G401 (cell line): ENCODE measurements at regions not wholly inside any gene's neighbourhood (a gene's known extent, or its start where the extent isn't known, plus 50 kb on each side); places are given as distances from the start of the nearest gene placed in this dataset.
"Not testable (repeated sequence)": the region's sequence is repeated elsewhere in the genome, so short reads cannot be mapped to it uniquely, and the experiment has no call there.

Experiments
- DNase-seq: peaks from one replicate; pipeline ENCODE4 v3.0.0-alpha.2; 2015; ENCODE audit warnings: low spot score
- in situ Hi-C: cut with HindIII; loops from 2 replicates; pipeline ENCODE4 v1.10.0; 2016; ENCODE audit warnings: low sequenced_read_pairs, mixed read lengths

- in situ Hi-C loops = no loop called here
- DNase-seq = no peak
Observed at GRCh38 chr4:120005527-120005926, 61.1 kb downstream of the MAD2L1 start.

- in situ Hi-C loops = no loop called here
- DNase-seq = no peak
Observed at GRCh38 chr4:120005076-120005475, 61.6 kb downstream of the MAD2L1 start.

GRCh38 chr4:120004054-120004453, 62.6 kb downstream of the MAD2L1 start:
- DNase-seq = no peak
- in situ Hi-C loops = no loop called here

- in situ Hi-C loops = no loop called here
- DNase-seq = no peak
Observed at GRCh38 chr4:120003193-120003592, 63.5 kb downstream of the MAD2L1 start.

- in situ Hi-C loops = no loop called here
Observed at GRCh38 chr4:120001850-120002249, 64.8 kb downstream of the MAD2L1 start.

DNA sequence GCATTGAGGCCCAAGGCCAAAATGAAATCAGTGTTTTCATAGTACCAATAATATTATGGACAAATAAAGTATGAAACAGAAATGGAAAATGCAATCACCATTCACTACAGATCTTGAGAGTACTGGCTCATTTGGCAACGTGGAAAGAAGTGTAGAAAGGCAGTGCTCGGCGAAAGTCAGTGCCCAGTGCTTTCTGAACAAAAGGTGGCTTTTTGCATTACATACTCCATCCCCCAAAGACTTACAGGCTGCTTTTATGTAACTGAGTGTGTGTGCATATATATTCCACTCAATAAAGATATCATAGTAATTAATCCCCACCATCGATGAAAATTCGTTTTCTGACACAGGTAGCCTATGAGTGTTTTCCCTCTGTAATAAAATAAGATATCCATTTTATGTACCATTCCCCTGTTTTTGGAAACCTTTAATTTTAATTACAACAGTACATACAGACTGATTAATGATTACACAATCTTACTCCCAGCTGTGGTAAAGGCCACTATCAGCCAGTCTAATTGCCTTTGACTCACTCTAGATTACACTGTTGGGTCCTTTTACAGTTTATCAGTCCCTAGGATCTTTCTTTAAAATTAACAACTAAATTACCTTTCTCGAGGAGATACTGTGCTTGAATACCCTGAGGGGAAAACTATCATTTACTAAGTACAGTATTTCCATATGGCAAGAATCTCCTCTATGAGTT, 65.9 kb downstream of the MAD2L1 start:
- in situ Hi-C loops = no loop called here
- DNase-seq = no peak

More at GRCh38 chr4:120001850-120002249, 64.8 kb downstream of the MAD2L1 start:
- DNase-seq = no peak

DNA sequence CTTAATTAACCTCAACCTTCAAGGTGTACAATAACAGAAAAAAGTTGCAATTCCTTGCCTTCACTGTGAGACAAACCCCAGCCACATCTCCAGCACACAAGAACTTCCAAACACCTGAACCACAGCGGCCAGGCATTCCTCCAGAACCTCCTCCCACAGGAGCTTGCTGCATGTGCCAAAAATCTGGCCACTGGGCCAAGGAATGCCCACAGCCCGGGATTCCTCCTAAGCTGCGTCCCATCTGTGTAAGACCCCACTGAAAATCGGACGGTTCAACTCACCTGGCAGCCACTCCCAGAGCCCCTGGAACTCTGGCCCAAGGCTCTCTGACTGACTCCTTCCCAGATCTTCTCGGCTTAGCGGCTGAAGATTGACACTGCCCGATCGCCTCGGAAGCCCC, 70.6 kb downstream of the MAD2L1 start:
- DNase-seq, in situ Hi-C loops: not testable (repeated sequence)

GRCh38 chr4:119984996-119985395, 81.7 kb downstream of the MAD2L1 start:
- in situ Hi-C loops = no loop called here
- DNase-seq = no peak

DNA sequence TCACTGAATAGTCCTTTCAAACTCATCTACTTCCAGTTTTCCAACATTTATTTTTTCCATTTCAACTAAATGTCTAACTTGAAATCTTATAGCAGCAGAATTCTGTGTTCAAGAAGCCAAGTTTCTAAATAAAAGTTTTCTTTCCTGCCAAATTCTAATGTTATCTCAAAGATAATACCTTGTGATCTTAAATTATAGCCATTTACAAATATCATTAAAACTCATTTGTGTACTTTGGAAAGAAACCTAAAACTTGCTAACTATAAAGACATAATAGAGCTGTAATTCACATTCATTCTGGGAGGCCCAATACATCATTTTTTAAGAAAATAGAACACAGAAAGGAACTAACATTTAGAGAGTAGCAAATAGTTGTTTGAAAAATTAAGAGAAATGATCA, 83.9 kb downstream of the MAD2L1 start:
- no peak for DNase-seq
- in situ Hi-C loops = no loop called here

DNA sequence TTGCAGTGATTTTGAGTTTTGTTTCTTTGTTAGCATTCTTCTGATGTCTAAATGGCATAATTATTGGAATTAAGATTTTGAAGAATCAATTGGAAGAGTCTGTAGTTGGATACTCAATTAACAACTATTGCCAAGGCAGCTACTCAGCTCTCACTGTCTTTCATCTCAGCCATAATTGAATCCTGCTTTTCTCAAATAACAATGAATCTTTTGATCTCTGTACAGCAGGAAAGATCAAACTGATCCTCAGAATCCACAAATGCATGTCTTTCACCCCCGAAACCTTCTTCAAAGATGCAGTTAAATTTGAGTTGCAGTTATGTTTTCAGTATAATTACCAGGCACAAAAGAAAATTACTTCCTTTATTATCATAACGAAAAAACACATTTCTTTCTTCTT, 86.2 kb downstream of the MAD2L1 start:
- in situ Hi-C loops = no loop called here
- no peak for DNase-seq

GRCh38 chr4:119977076-119977940, 89.3 kb downstream of the MAD2L1 start:
- in situ Hi-C loops = no loop called here
- DNase-seq = no peak

DNA sequence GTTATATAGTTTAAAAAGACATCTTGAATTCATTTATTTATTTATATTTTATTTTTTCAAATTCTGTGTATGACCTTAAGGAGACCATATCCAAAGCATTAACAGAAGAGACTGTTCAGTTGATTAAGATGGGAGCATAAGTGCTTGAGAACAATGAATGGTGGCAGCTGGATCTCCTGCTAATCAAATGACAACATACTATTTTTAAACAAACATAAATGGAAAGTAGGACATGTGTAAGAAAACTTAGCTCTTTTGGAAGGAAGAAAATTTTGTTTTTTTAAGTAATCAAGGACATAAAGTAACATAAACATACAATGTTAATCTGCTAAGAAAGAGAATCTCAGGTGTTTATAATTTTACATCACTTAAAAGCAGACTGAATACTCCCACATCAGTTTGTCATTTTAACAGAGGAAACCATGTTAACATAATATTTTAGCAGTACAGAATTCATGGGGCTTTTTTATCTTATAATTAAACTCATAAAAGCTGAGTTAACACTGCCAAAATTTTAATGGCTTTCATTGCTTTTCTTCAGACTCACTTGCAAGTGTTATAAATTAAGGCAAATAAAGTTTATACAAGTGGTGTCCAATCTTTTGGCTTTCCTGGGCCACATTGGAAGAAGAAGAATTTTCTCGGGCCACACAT, 95.1 kb downstream of the MAD2L1 start:
- no peak for DNase-seq
- in situ Hi-C loops = no loop called here

DNA sequence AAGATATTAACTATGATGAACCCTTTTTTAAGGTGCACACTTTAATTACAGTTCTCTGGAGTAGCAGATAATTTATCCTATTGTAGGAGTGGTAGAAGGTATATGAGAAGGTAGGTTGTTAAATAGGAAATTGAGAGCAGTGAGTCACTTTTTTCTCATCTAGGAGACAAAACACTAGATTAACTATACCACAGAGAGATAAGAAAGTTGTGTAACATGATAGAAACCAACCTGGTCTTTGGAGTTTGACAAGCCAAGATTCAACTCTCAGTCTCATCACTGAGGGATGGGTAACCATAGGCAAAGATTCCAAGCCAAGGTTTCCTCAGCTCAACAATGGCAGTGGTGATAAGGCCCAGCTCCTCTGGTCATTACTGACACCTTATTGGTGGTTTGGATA, 104.0 kb downstream of the MAD2L1 start:
- in situ Hi-C loops = no loop called here
- no peak for DNase-seq

- in situ Hi-C loops = no loop called here
- DNase-seq = no peak
Observed at GRCh38 chr4:119958983-119959382, 107.7 kb downstream of the MAD2L1 start.

- in situ Hi-C loops = no loop called here
Observed at GRCh38 chr4:119955256-119955655, 111.4 kb downstream of the MAD2L1 start.

GRCh38 chr4:119954487-119954886, 112.2 kb downstream of the MAD2L1 start:
- DNase-seq, in situ Hi-C loops: not testable (repeated sequence)

More at GRCh38 chr4:119955256-119955655, 111.4 kb downstream of the MAD2L1 start:
- DNase-seq = no peak

GRCh38 chr4:119946359-119946758, 120.3 kb downstream of the MAD2L1 start:
- no peak for DNase-seq

DNA sequence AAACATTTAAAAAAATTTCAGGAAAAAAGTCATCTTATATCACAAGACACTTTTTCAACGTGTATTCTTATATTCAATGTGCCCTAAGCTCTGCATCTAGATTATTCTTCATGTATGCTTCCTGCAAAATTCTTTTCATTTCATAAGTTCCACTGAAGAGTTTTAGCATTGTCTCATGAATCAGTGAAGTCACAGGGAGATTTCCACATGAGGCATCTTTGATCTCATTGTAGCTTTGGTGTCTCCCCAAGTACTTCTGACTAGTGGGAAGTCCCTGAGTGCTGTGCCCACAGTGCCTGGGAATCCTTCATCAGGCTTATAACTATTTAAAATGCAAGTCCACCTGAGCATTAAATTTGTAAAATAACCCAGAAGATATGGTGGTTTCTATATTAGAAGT, 123.8 kb downstream of the MAD2L1 start:
- no peak for DNase-seq
- in situ Hi-C loops = no loop called here

More at GRCh38 chr4:119946359-119946758, 120.3 kb downstream of the MAD2L1 start:
- in situ Hi-C loops = no loop called here

GRCh38 chr4:119940557-119940956, 126.1 kb downstream of the MAD2L1 start:
- in situ Hi-C loops = no loop called here
- DNase-seq = no peak
